B cell (primary cell): ENCODE measurements at regions not wholly inside any gene's neighbourhood (a gene's known extent, or its start where the extent isn't known, plus 50 kb on each side); places are given as distances from the start of the nearest gene placed in this dataset.

ENCODE experiments used
- EZH2 ChIP-seq: IDR thresholded peaks from 2 replicates; pipeline ENCODE4 v1.6.1; 2012; ENCODE audit warnings: borderline replicate concordance, low read depth, mild to moderate bottlenecking, moderate library complexity, low read length; ENCODE audit not compliant: insufficient read depth, poor library complexity, severe bottlenecking
- TF ChIP-seq, protein P1 (sequence below): fragments of 200-600 bp; IDR thresholded peaks from one replicate; pipeline ENCODE4 v1.8.0; 2022; ENCODE audit warnings: antibody characterized with exemption, mild to moderate bottlenecking

DNA sequence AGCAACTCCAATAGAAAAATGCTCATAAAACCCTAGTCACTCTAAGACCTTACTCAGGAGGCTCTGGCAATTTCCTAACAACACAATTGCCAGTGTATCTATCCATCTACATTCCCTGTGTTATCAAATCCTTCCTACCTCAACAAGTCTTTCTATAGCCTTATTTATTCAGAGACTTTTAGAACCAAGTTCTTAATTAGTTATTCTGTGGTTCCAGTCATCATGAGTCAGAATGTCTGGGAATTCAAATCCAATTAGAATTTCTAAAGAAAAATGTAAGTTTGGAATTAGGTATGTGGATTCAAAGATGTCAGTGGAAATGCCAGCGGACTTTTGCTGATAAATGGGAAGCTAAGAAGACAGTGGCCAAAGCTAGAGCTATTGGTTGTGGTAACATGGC, 302.6 kb upstream of the C1orf87 start:
- TF ChIP-seq EZH2 = no peak
- TF ChIP-seq, protein P1, sequence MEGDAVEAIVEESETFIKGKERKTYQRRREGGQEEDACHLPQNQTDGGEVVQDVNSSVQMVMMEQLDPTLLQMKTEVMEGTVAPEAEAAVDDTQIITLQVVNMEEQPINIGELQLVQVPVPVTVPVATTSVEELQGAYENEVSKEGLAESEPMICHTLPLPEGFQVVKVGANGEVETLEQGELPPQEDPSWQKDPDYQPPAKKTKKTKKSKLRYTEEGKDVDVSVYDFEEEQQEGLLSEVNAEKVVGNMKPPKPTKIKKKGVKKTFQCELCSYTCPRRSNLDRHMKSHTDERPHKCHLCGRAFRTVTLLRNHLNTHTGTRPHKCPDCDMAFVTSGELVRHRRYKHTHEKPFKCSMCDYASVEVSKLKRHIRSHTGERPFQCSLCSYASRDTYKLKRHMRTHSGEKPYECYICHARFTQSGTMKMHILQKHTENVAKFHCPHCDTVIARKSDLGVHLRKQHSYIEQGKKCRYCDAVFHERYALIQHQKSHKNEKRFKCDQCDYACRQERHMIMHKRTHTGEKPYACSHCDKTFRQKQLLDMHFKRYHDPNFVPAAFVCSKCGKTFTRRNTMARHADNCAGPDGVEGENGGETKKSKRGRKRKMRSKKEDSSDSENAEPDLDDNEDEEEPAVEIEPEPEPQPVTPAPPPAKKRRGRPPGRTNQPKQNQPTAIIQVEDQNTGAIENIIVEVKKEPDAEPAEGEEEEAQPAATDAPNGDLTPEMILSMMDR = no peak
